Upper lobe of right lung (tissue), 1 donor: ENCODE measurements at regions not wholly inside any gene's neighbourhood (a gene's known extent, or its start where the extent isn't known, plus 50 kb on each side); places are given as distances from the start of the nearest gene placed in this dataset.

Source experiments
- ATAC-seq: fragments of 200-7000 bp; cut with Tn5 transposase; one replicate; pipeline ENCODE4 v1.9.1; 2020; ENCODE audit warnings: mild to moderate bottlenecking, moderate library complexity
- DNase-seq: peaks from one replicate; pipeline ENCODE4 v3.0.0-alpha.2; 2020
- H3K27ac ChIP-seq: fragments of 200-600 bp; one replicate; pipeline ENCODE4 v1.8.0; 2022
- H3K27me3 ChIP-seq: fragments of 200-600 bp; one replicate; pipeline ENCODE4 v1.8.0; 2022; ENCODE audit warnings: mild to moderate bottlenecking
- H3K36me3 ChIP-seq: fragments of 200-600 bp; one replicate; pipeline ENCODE4 v1.8.0; 2022
- H3K4me1 ChIP-seq: fragments of 200-600 bp; one replicate; pipeline ENCODE4 v1.8.0; 2022
- H3K4me3 ChIP-seq: fragments of 200-600 bp; one replicate; pipeline ENCODE4 v1.8.0; 2022; ENCODE audit warnings: mild to moderate bottlenecking
- H3K9me3 ChIP-seq: fragments of 200-600 bp; one replicate; pipeline ENCODE4 v1.8.0; 2022
- intact Hi-C: fragments of 100-400 bp; cut with DNase I; formaldehyde crosslinking; loops from one replicate; pipeline ENCODE4 v1.11.0; 2022
- TF ChIP-seq, protein P1 (sequence below): fragments of 200-600 bp; IDR thresholded peaks from one replicate; pipeline ENCODE4 v1.8.0; 2022; ENCODE audit warnings: antibody characterized with exemption
- donor health status: DM: no; HTN: yes; CAD: no; lungs with severe emphysema.

DNA sequence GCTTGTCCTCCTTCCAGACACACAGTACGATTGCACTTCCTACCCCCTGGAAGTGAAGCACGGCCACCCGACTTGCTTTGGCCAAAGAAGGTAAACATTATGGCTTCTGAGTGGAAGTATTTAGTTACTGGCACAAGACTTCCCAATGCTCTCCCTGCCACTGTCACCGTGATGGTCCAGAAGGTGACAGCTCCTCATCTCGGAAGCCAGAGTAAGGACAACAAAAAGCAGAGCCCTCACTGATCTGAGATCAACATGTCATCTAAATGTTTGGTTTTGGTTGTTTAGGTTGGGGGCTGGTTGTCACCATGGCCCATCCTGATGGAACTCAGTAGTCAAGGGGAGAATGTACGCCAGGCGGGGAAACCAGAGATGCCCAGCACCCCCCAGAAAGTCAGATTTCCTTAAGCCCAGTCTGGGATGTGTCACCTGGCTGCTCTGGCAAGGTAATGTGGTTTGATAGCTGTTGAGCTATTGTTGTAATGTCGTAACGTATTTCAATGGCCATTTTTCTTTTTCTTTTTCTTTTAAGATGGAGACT, 170.1 kb upstream of the ZNF536 start:
- Histone ChIP-seq H3K4me3 (no peak overlapping the region), H3K36me3 (no peaks in the 10 kb centered on the region), H3K9me3 (no peaks in the 10 kb centered on the region), H3K27ac (no peak overlapping the region), H3K27me3 (no peaks in the 10 kb centered on the region), H3K4me1 (no peaks in the 10 kb centered on the region)
- DNase-seq (no peak), ATAC-seq (no peak)
- intact Hi-C loops = no loop called here
- TF ChIP-seq, protein P1, sequence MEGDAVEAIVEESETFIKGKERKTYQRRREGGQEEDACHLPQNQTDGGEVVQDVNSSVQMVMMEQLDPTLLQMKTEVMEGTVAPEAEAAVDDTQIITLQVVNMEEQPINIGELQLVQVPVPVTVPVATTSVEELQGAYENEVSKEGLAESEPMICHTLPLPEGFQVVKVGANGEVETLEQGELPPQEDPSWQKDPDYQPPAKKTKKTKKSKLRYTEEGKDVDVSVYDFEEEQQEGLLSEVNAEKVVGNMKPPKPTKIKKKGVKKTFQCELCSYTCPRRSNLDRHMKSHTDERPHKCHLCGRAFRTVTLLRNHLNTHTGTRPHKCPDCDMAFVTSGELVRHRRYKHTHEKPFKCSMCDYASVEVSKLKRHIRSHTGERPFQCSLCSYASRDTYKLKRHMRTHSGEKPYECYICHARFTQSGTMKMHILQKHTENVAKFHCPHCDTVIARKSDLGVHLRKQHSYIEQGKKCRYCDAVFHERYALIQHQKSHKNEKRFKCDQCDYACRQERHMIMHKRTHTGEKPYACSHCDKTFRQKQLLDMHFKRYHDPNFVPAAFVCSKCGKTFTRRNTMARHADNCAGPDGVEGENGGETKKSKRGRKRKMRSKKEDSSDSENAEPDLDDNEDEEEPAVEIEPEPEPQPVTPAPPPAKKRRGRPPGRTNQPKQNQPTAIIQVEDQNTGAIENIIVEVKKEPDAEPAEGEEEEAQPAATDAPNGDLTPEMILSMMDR = no peak

DNA sequence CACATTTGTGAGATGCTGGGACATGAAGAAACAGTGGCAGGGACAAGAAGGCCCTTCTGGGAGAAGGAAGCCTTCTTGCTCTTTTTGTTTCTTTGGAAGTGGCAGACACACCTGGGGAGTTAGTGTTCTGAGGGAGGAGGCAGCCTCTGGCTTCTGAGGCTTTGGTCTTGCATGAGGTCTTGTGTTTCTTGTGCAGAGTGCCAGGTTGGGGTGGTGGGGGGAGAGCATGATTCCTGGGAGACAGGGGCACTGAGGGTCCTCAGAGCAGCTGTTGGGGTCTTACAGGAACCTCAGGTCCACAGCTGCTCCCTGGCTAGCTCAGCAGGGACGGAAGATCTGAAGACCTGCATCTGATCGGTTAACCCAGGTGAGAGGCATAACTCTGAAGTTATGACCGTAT, 167.5 kb upstream of the ZNF536 start:
- intact Hi-C loops = no loop called here
- TF ChIP-seq, protein P1 = no peak
- no peak for DNase-seq

DNA sequence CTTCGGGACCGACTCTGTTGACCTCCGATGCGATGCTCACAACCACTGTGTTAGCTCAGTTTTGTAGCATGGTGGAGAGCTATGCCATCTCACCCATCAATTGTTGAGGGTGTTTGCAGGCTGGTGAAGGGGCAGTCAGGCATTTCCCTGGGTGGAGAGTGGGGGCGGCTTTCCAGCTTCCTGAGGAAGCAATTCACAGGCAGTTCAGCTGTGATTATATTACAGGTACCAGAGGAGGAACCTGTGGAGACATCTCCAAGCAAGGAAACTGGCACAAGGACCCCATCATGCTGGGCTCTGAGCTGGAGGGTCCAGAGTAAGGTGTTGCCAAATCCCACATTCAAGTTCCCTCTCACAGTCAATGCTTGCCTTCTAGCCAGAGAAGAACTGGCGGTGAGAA, 166.0 kb upstream of the ZNF536 start:
- Histone ChIP-seq H3K27me3 (no peaks in the 10 kb centered on the region), H3K36me3 (no peaks in the 10 kb centered on the region), H3K9me3 (no peaks in the 10 kb centered on the region), H3K4me1 (no peaks in the 10 kb centered on the region), H3K4me3 (no peak overlapping the region), H3K27ac (no peak overlapping the region)
- ATAC-seq (no peak), DNase-seq (no peak)
- intact Hi-C loops = no loop called here
- TF ChIP-seq, protein P1 = no peak

More for the DNA sequence above, 167.5 kb upstream of the ZNF536 start:
- Histone ChIP-seq H3K4me3 (no peak overlapping the region), H3K27ac (no peak overlapping the region), H3K27me3 (no peaks in the 10 kb centered on the region), H3K9me3 (no peaks in the 10 kb centered on the region), H3K4me1 (no peaks in the 10 kb centered on the region), H3K36me3 (no peaks in the 10 kb centered on the region)
- no peak for ATAC-seq

DNA sequence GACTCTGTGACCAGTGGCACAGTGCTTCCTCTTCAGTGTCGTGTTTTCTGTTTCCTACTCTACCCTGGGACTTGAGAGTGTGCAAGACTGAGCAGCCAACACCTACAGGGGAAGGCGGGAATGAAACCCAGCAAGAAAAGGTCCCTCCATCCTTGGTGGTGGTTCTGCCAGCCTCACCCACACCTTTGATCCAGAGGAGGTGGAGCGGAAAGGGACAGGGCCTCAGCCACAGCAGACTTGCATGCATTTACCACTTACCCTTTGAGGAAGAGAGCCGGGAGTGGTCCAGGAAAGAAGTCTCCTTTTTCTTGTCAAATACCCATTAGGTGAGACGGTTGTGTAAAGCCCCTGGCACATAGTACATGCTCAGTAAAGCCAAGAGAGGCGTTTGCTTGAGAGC, 164.8 kb upstream of the ZNF536 start:
- TF ChIP-seq, protein P1 = no peak
- ATAC-seq = no peak
- Histone ChIP-seq H3K27me3 (no peaks in the 10 kb centered on the region), H3K4me1 (no peaks in the 10 kb centered on the region), H3K9me3 (no peaks in the 10 kb centered on the region), H3K27ac (no peak overlapping the region), H3K36me3 (no peaks in the 10 kb centered on the region), H3K4me3 (no peak overlapping the region)
- DNase-seq = no peak
- intact Hi-C loops = no loop called here

DNA sequence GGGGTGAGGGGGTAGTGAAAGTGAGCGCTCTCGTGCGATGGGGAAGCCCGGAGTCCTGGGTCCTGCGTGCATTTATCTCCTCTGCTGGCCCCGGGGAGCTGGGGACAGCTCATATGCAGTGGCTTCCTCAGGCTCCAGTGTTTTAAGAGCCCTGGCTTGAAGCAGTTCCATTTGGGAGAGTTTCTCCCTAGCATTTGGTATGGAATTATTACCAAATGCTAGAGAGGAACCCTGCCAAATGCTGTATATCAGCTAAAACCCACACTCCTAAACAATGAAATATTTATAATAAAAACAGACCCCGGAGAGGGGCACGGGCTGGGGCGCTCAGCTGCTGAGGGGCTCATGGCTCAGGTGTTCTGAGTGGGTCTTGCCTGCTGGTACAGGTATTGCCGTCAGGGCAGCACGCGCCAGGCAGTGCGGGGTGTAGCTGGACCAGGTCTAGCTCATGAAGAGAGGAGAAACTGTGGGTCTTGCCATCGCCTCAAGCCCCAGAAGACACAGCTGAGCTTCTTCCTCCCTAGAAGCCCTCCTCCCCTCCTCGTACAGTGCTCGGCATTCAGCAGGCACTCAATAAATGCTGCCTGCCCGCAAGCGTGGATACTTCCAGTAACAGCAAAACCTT, 163.6 kb upstream of the ZNF536 start:
- no peaks in the 10 kb centered on the region for H3K36me3 ChIP-seq
- no peaks in the 10 kb centered on the region for H3K27me3 ChIP-seq
- TF ChIP-seq, protein P1 = no peak
- no peak overlapping the region for H3K27ac ChIP-seq
- no peaks in the 10 kb centered on the region for H3K9me3 ChIP-seq
- no peak for DNase-seq
- intact Hi-C loops = no loop called here
- H3K4me1 ChIP-seq = no peaks in the 10 kb centered on the region
- no peak for ATAC-seq
- no peak overlapping the region for H3K4me3 ChIP-seq
